Mesenchymal stem cell (in vitro differentiated cells and primary cell): ENCODE measurements at regions not wholly inside any gene's neighbourhood (a gene's known extent, or its start where the extent isn't known, plus 50 kb on each side); places are given as distances from the start of the nearest gene placed in this dataset.

Experiments used
- DNase-seq: peaks from one replicate; pipeline ENCODE4 v3.0.0-alpha.2; 2013
- H2AFZ ChIP-seq: one replicate; pipeline ENCODE4 v1.6.1; 2013; ENCODE audit warnings: low read depth, mild to moderate bottlenecking, control low read depth, inconsistent platforms, low read length, moderate library complexity
- H2AK5ac ChIP-seq: 2 replicates; pipeline ENCODE4 v1.6.1; 2013; ENCODE audit warnings: low read length, moderate library complexity, mild to moderate bottlenecking, inconsistent platforms; ENCODE audit not compliant: severe bottlenecking
- H2BK120ac ChIP-seq: one replicate; pipeline ENCODE4 v1.6.1; 2013; ENCODE audit warnings: low read depth, mild to moderate bottlenecking, inconsistent platforms, low read length, moderate library complexity
- H2BK12ac ChIP-seq, 2 experiments: one replicate each; pipeline ENCODE4 v1.6.1; 2013; ENCODE audit warnings: inconsistent platforms in 2 of 2, low read length in 2 of 2, mild to moderate bottlenecking in 2 of 2, moderate library complexity in 2 of 2, control low read depth in 1 of 2
- H2BK15ac ChIP-seq: one replicate; pipeline ENCODE4 v1.6.1; 2013; ENCODE audit warnings: mild to moderate bottlenecking, low read depth, inconsistent platforms; ENCODE audit not compliant: poor library complexity, severe bottlenecking
- H2BK5ac ChIP-seq: 2 replicates; pipeline ENCODE4 v1.6.1; 2013; ENCODE audit warnings: low read depth, mild to moderate bottlenecking, low read length, control low read depth, inconsistent platforms; ENCODE audit not compliant: poor library complexity, severe bottlenecking
- H3K14ac ChIP-seq, 2 experiments: one replicate each; pipeline ENCODE4 v1.6.1; 2013; ENCODE audit warnings: inconsistent platforms in 2 of 2, low read length in 2 of 2, control low read depth in 1 of 2, mild to moderate bottlenecking in 1 of 2, moderate library complexity in 1 of 2
- H3K18ac ChIP-seq, 2 experiments: one replicate each; pipeline ENCODE4 v1.6.1; 2013; ENCODE audit warnings: inconsistent platforms in 2 of 2, low read length in 2 of 2, control low read depth in 1 of 2, low read depth in 1 of 2, mild to moderate bottlenecking in 1 of 2
- H3K23ac ChIP-seq, 2 experiments: one replicate each; pipeline ENCODE4 v1.6.1; 2013; ENCODE audit warnings: inconsistent platforms in 2 of 2, low read length in 2 of 2, mild to moderate bottlenecking in 2 of 2, moderate library complexity in 2 of 2, control low read depth in 1 of 2
- H3K27ac ChIP-seq: 2 replicates; pipeline ENCODE4 v1.5.1; 2013; ENCODE audit warnings: mild to moderate bottlenecking, moderate library complexity, low read length, control low read depth, inconsistent platforms; ENCODE audit not compliant: poor library complexity, severe bottlenecking
- H3K27me3 ChIP-seq, 2 experiments: 2 replicates each; pipeline versions ENCODE4 v1.6.1 to v1.7.0; 2013; ENCODE audit warnings: low read length in 2 of 2, mild to moderate bottlenecking in 2 of 2, moderate library complexity in 2 of 2, control low read depth in 1 of 2, inconsistent platforms in 1 of 2; ENCODE audit not compliant: control insufficient read depth in 1 of 2, insufficient read depth in 1 of 2
- H3K36me3 ChIP-seq, 2 experiments: 2 replicates each; pipeline versions ENCODE4 v1.6.1 to v1.7.0; 2013; ENCODE audit warnings: low read length in 2 of 2, control low read depth in 1 of 2, inconsistent platforms in 1 of 2, low read depth in 1 of 2, mild to moderate bottlenecking in 1 of 2; ENCODE audit not compliant: insufficient read depth in 2 of 2, control insufficient read depth in 1 of 2
- H3K4ac ChIP-seq, 2 experiments: one replicate each; pipeline ENCODE4 v1.6.1; 2013; ENCODE audit warnings: inconsistent platforms in 2 of 2, low read length in 2 of 2, mild to moderate bottlenecking in 2 of 2, moderate library complexity in 2 of 2, control low read depth in 1 of 2, low read depth in 1 of 2
- H3K4me1 ChIP-seq: 2 replicates; pipeline ENCODE4 v1.6.1; 2013; ENCODE audit warnings: low read depth, low read length, control low read depth; ENCODE audit not compliant: control insufficient read depth, insufficient read depth
- H3K4me2 ChIP-seq: 2 replicates; pipeline ENCODE4 v1.6.1; 2013; ENCODE audit warnings: low read length, mild to moderate bottlenecking, inconsistent platforms; ENCODE audit not compliant: poor library complexity, severe bottlenecking
- H3K4me3 ChIP-seq, 2 experiments: 2 replicates each; pipeline versions ENCODE4 v1.5.1 to v1.7.0; 2013; ENCODE audit warnings: low read length in 2 of 2, mild to moderate bottlenecking in 2 of 2, control low read depth in 1 of 2, low read depth in 1 of 2; ENCODE audit not compliant: insufficient read depth in 1 of 2
- H3K79me1 ChIP-seq: replicated peaks from 2 replicates; pipeline ENCODE4 v1.6.1; 2013; ENCODE audit warnings: mild to moderate bottlenecking, control low read depth, low read length, inconsistent platforms; ENCODE audit not compliant: poor library complexity, severe bottlenecking
- H3K9ac ChIP-seq: 2 replicates; pipeline ENCODE4 v1.7.0; 2013; ENCODE audit warnings: mild to moderate bottlenecking, low read length, moderate library complexity
- H3K9me3 ChIP-seq: 2 replicates; pipeline ENCODE4 v1.7.0; 2013; ENCODE audit warnings: mild to moderate bottlenecking, low read length; ENCODE audit not compliant: control insufficient read depth
- H4K8ac ChIP-seq: one replicate; pipeline ENCODE4 v1.6.1; 2013; ENCODE audit warnings: inconsistent platforms, mild to moderate bottlenecking, low read length, moderate library complexity
- H4K91ac ChIP-seq: one replicate; pipeline ENCODE4 v1.6.1; 2013; ENCODE audit warnings: mild to moderate bottlenecking, low read length, inconsistent platforms
- WGBS: methylation state at CpG from one replicate; pipeline ENCODE4 v1.1.7; 2013; ENCODE audit warnings: mixed read lengths; 5-methylcytosine and 5-hydroxymethylcytosine counted together

DNA sequence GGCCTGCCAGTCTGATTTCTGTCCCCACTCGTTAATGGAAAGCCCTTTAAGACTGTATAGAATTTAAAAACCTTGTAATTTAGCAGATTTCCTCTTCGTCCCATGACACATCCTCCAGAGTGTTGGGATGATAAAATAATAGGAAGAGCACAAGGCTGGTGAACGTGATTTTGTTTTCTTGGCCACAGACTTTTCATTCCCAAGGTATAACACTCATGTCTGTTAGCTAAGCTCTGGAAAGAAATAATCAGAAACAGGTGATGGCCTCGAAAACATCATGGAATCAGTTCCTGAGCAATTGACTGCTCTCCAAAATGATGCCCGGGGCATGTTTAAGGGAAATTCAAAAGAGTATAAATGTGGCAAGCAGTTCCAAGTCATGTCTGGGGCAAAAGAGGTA, 337.8 kb upstream of the TCF4 start:
- Histone ChIP-seq H3K36me3 (no peaks in the 10 kb centered on the region), H2BK120ac (no peak overlapping the region), H3K14ac (no peak overlapping the region), H3K18ac (no peak overlapping the region), H3K27ac (no peak overlapping the region), H4K91ac (no peak overlapping the region), H3K4ac (no peak overlapping the region), H3K23ac (no peak overlapping the region), H2BK5ac (no peak overlapping the region), H2BK12ac (no peak overlapping the region), H3K79me1 (no peaks in the 10 kb centered on the region), H4K8ac (no peak overlapping the region), H3K4me2 (no peak overlapping the region), H2AK5ac (no peak overlapping the region), H3K9ac (peak overlapping the region; percentile 56), H2AFZ (no peak overlapping the region), H3K27me3 (no peaks in the 10 kb centered on the region), H3K9me3 (peaks cover 2% of the 10 kb centered on the region), H3K4me1 (no peaks in the 10 kb centered on the region), H3K4me3 (no peak overlapping the region), H2BK15ac (no peak overlapping the region)
- WGBS, result 85% methylated on average over 4 of the region's 5 CpGs
- no peak for DNase-seq

- H3K4me3 ChIP-seq, result no peak overlapping the region
- no peak overlapping the region for H2BK15ac ChIP-seq
- H4K91ac ChIP-seq, result no peak overlapping the region
- no peak overlapping the region for H2BK120ac ChIP-seq
- H2AK5ac ChIP-seq, result no peak overlapping the region
- H3K18ac ChIP-seq, result no peak overlapping the region
- H4K8ac ChIP-seq, result no peak overlapping the region
- no peak overlapping the region for H3K27ac ChIP-seq
- no peak overlapping the region for H3K9ac ChIP-seq
- H3K14ac ChIP-seq, result no peak overlapping the region
- H3K4me2 ChIP-seq, result no peak overlapping the region
- H3K9me3 ChIP-seq, result peaks cover 2% of the 10 kb centered on the region
- 100% methylated on average over 2 of the region's 2 CpGs for WGBS
- H3K27me3 ChIP-seq, result no peaks in the 10 kb centered on the region
- no peak for DNase-seq
- no peak overlapping the region for H2BK12ac ChIP-seq
- H3K4ac ChIP-seq, result no peak overlapping the region
- H3K4me1 ChIP-seq, result peaks cover 2% of the 10 kb centered on the region
- no peaks in the 10 kb centered on the region for H3K36me3 ChIP-seq
- H2BK5ac ChIP-seq, result no peak overlapping the region
- H2AFZ ChIP-seq, result no peak overlapping the region
- H3K79me1 ChIP-seq, result no peaks in the 10 kb centered on the region
- H3K23ac ChIP-seq, result no peak overlapping the region
These were observed 332.1 kb upstream of the TCF4 start for GRCh38 chr18:55920063-55920462.

- Histone ChIP-seq H3K4me1 (peaks cover 2% of the 10 kb centered on the region), H3K9ac (no peak overlapping the region)
- DNase-seq, result no peak
These were observed 330.5 kb upstream of the TCF4 start for GRCh38 chr18:55918444-55918843.

GRCh38 chr18:55912919-55913318, 324.9 kb upstream of the TCF4 start:
- Histone ChIP-seq H2BK120ac (no peak overlapping the region), H2BK15ac (no peak overlapping the region), H3K27me3 (no peaks in the 10 kb centered on the region), H4K8ac (no peak overlapping the region), H3K79me1 (no peaks in the 10 kb centered on the region), H2BK5ac (no peak overlapping the region), H3K9me3 (no peaks in the 10 kb centered on the region), H3K18ac (no peak overlapping the region), H3K4me3 (no peak overlapping the region), H3K36me3 (no peaks in the 10 kb centered on the region), H3K4ac (no peak overlapping the region), H3K9ac (no peak overlapping the region), H3K4me2 (no peak overlapping the region), H3K27ac (no peak overlapping the region), H3K4me1 (no peaks in the 10 kb centered on the region), H3K23ac (no peak overlapping the region), H3K14ac (no peak overlapping the region), H2AFZ (no peak overlapping the region), H4K91ac (no peak overlapping the region), H2AK5ac (no peak overlapping the region), H2BK12ac (no peak overlapping the region)
- DNase-seq, result no peak
- WGBS, result 90% methylated on average over 5 of the region's 5 CpGs

More at GRCh38 chr18:55918444-55918843, 330.5 kb upstream of the TCF4 start:
- no peak overlapping the region for H2BK5ac ChIP-seq
- no peaks in the 10 kb centered on the region for H3K27me3 ChIP-seq
- H3K9me3 ChIP-seq, result peaks cover 2% of the 10 kb centered on the region
- H3K4ac ChIP-seq, result no peak overlapping the region
- no peak overlapping the region for H2BK12ac ChIP-seq
- H2BK15ac ChIP-seq, result no peak overlapping the region
- H3K4me2 ChIP-seq, result no peak overlapping the region
- WGBS, result 91% methylated on average over 6 of the region's 6 CpGs
- peak overlapping the region in 1 of 2 experiments; percentile 35 for H3K4me3 ChIP-seq
- H3K79me1 ChIP-seq, result no peaks in the 10 kb centered on the region
- no peak overlapping the region for H4K91ac ChIP-seq
- no peak overlapping the region for H2AK5ac ChIP-seq
- no peak overlapping the region for H3K27ac ChIP-seq
- no peak overlapping the region for H3K18ac ChIP-seq
- H3K23ac ChIP-seq, result no peak overlapping the region
- no peak overlapping the region for H4K8ac ChIP-seq
- no peaks in the 10 kb centered on the region for H3K36me3 ChIP-seq
- no peak overlapping the region for H3K14ac ChIP-seq
- no peak overlapping the region for H2AFZ ChIP-seq
- H2BK120ac ChIP-seq, result no peak overlapping the region
